H1 (cell line): ENCODE measurements at regions not wholly inside any gene's neighbourhood (a gene's known extent, or its start where the extent isn't known, plus 50 kb on each side); places are given as distances from the start of the nearest gene placed in this dataset.

Source experiments
- CTCF ChIA-PET: fragments of 300-600 bp; sonication (Branson Sonifier 250); formaldehyde crosslinking; loops from one replicate; lab custom pipeline; 2021; ENCODE audit not compliant: partially characterized antibody; lab: Charles Lee
- POLR2A ChIA-PET: fragments of 300-600 bp; sonication (Branson Sonifier 250); formaldehyde crosslinking; loops from one replicate; lab custom pipeline; 2021; ENCODE audit warnings: inconsistent platforms; ENCODE audit not compliant: partially characterized antibody; lab: Charles Lee
- DNase-seq, 2 experiments: peaks; one replicate each; pipeline versions ENCODE4 v3.0.0 to v3.0.0-alpha.2; 2010 to 2022; ENCODE audit warnings: low spot score in 2 of 2, low read depth in 1 of 2, mixed read lengths in 1 of 2
- FAIRE-seq: peaks from 2 replicates; lab custom pipeline; 2011; peaks lifted over from hg19 to GRCh38; lab: Jason Lieb, UNC
- H2AFZ ChIP-seq: 2 replicates; pipeline ENCODE4 v1.8.1; 2012; ENCODE audit warnings: low read length, inconsistent platforms
- H2AK5ac ChIP-seq: 2 replicates; pipeline ENCODE4 v1.6.1; 2013; ENCODE audit warnings: low read depth, low read length
- H2BK120ac ChIP-seq: replicated peaks from 2 replicates; pipeline ENCODE3; 2013; ENCODE audit warnings: low read depth, low read length, inconsistent platforms
- H2BK12ac ChIP-seq: 2 replicates; pipeline ENCODE4 v1.6.1; 2013; ENCODE audit warnings: low read depth, low read length
- H2BK15ac ChIP-seq: 2 replicates; pipeline ENCODE4 v1.6.1; 2013; ENCODE audit warnings: low read length
- H2BK20ac ChIP-seq: 2 replicates; pipeline ENCODE4 v1.6.1; 2013; ENCODE audit warnings: low read length
- H2BK5ac ChIP-seq: 2 replicates; pipeline ENCODE4 v1.6.1; 2013; ENCODE audit warnings: low read depth, low read length
- H3K14ac ChIP-seq: 2 replicates; pipeline ENCODE4 v1.6.1; 2013; ENCODE audit warnings: inconsistent platforms; ENCODE audit not compliant: insufficient read length
- H3K18ac ChIP-seq: 2 replicates; pipeline ENCODE4 v1.6.1; 2013; ENCODE audit warnings: low read length; ENCODE audit errors: extremely low read depth
- H3K23ac ChIP-seq: 2 replicates; pipeline ENCODE4 v1.6.1; 2013; ENCODE audit warnings: inconsistent platforms; ENCODE audit not compliant: insufficient read length
- H3K23me2 ChIP-seq: 2 replicates; pipeline ENCODE4 v1.6.1; 2013; ENCODE audit warnings: low read depth, low read length
- H3K27ac ChIP-seq: 2 replicates; pipeline ENCODE4 v1.6.1; 2011; ENCODE audit warnings: low read depth, low read length, inconsistent platforms
- H3K27me3 ChIP-seq, 4 experiments: replicated peaks in 1 of 4; 1 replicate in 1 of 4; 2 replicates in 3 of 4; pipeline versions ENCODE4 v1.6.1 to v1.8.1; 2011 to 2013; ENCODE audit warnings: low read length in 3 of 4, mild to moderate bottlenecking in 3 of 4, inconsistent platforms in 2 of 4, mixed read lengths in 2 of 4, moderate library complexity in 1 of 4; ENCODE audit not compliant: control insufficient read depth in 3 of 4, insufficient read depth in 3 of 4; ENCODE audit errors: extremely low read depth in 1 of 4
- H3K36me3 ChIP-seq, 4 experiments: 2 replicates each; pipeline versions ENCODE4 v1.6.1 to v1.8.1; 2011 to 2013; ENCODE audit warnings: mild to moderate bottlenecking in 4 of 4, low read length in 3 of 4, moderate library complexity in 2 of 4, control low read depth in 1 of 4, inconsistent platforms in 1 of 4; ENCODE audit not compliant: insufficient read depth in 4 of 4, control insufficient read depth in 2 of 4
- H3K4ac ChIP-seq: replicated peaks from 2 replicates; pipeline ENCODE3; 2013; ENCODE audit warnings: low read length, low read depth, mixed read lengths, inconsistent platforms; ENCODE audit not compliant: insufficient read length
- H3K4me1 ChIP-seq, 4 experiments: replicated peaks in 1 of 4; 1 replicate in 1 of 4; 2 replicates in 3 of 4; pipeline versions ENCODE4 v1.6.1 to v1.8.1; 2011 to 2013; ENCODE audit warnings: low read length in 3 of 4, inconsistent platforms in 2 of 4, mixed read lengths in 1 of 4; ENCODE audit not compliant: insufficient read depth in 4 of 4, control insufficient read depth in 3 of 4
- H3K4me2 ChIP-seq, 2 experiments: 2 replicates each; pipeline versions ENCODE4 v1.6.1 to v1.8.1; 2011 to 2013; ENCODE audit warnings: low read depth in 2 of 2, low read length in 2 of 2, control low read depth in 1 of 2, inconsistent platforms in 1 of 2, mild to moderate bottlenecking in 1 of 2; ENCODE audit not compliant: insufficient read depth in 1 of 2
- H3K4me3 ChIP-seq, 4 experiments: fragments of 200-600, 300-600 bp in 1 of 4; sonication (generic), shearing (Covaris generic), sonication (Bioruptor Twin) in 1 of 4; 2 replicates each; pipeline versions ENCODE4 v1.5.1 to v1.8.1; 2011 to 2016; ENCODE audit warnings: low read length in 4 of 4, low read depth in 3 of 4, control low read depth in 2 of 4, inconsistent platforms in 2 of 4, mild to moderate bottlenecking in 2 of 4, mixed read lengths in 1 of 4, moderate library complexity in 1 of 4; ENCODE audit not compliant: insufficient read depth in 2 of 4; ENCODE audit errors: extremely low read depth in 1 of 4
- H3K56ac ChIP-seq: replicated peaks from 2 replicates; pipeline ENCODE3; 2013; ENCODE audit warnings: low read depth, mild to moderate bottlenecking, mixed read lengths, low read length, inconsistent platforms; ENCODE audit not compliant: insufficient read length
- H3K79me1 ChIP-seq: 2 replicates; pipeline ENCODE4 v1.6.1; 2013; ENCODE audit warnings: low read depth, low read length, control low read depth
- H3K79me2 ChIP-seq, 2 experiments: 2 replicates each; pipeline versions ENCODE4 v1.6.1 to v1.8.1; 2012 to 2013; ENCODE audit warnings: low read length in 2 of 2, mild to moderate bottlenecking in 2 of 2, inconsistent platforms in 1 of 2; ENCODE audit not compliant: insufficient read depth in 2 of 2, control insufficient read depth in 1 of 2
- H3K9ac ChIP-seq, 4 experiments: replicated peaks in 1 of 4; 1 replicate in 1 of 4; 2 replicates in 3 of 4; pipeline versions ENCODE4 v1.6.1 to v1.8.1; 2011 to 2013; ENCODE audit warnings: low read depth in 3 of 4, low read length in 3 of 4, control low read depth in 2 of 4, mild to moderate bottlenecking in 2 of 4, moderate library complexity in 2 of 4, inconsistent platforms in 1 of 4; ENCODE audit errors: extremely low read depth in 1 of 4
- H3K9me3 ChIP-seq, 2 experiments: 2 replicates each; pipeline versions ENCODE4 v1.6.1 to v1.8.1; 2012 to 2013; ENCODE audit warnings: mild to moderate bottlenecking in 2 of 2, moderate library complexity in 2 of 2, control low read depth in 1 of 2, inconsistent platforms in 1 of 2, low read depth in 1 of 2, low read length in 1 of 2, mixed read lengths in 1 of 2; ENCODE audit not compliant: insufficient read depth in 2 of 2
- H4K20me1 ChIP-seq, 2 experiments: replicated peaks in 1 of 2; 2 replicates each; pipeline versions ENCODE3 to v1.8.1; 2011 to 2013; ENCODE audit warnings: inconsistent platforms in 2 of 2, low read length in 2 of 2, mild to moderate bottlenecking in 1 of 2; ENCODE audit not compliant: insufficient read depth in 2 of 2, control insufficient read depth in 1 of 2
- H4K5ac ChIP-seq: 2 replicates; pipeline ENCODE4 v1.6.1; 2013; ENCODE audit warnings: low read length, low read depth, mixed read lengths, inconsistent platforms; ENCODE audit not compliant: insufficient read length
- H4K8ac ChIP-seq: 2 replicates; pipeline ENCODE4 v1.8.0; 2013; ENCODE audit warnings: mild to moderate bottlenecking, moderate library complexity, low read length, inconsistent platforms; ENCODE audit not compliant: insufficient read depth; ENCODE audit errors: extremely low read depth
- H4K91ac ChIP-seq: replicated peaks from 2 replicates; pipeline ENCODE3; 2013; ENCODE audit warnings: low read length, mixed read lengths, inconsistent platforms; ENCODE audit not compliant: insufficient read length
- ASH2L ChIP-seq: fragments of 200-600, 300-600 bp; sonication (generic); IDR thresholded peaks from one replicate; pipeline ENCODE4 v1.7.1; 2017; ENCODE audit warnings: low read length
- RNF2 ChIP-seq: fragments of 200-900, 300-1000 bp; sonication (generic); IDR thresholded peaks from 2 replicates; pipeline ENCODE4 v1.7.1; 2016; ENCODE audit warnings: borderline replicate concordance, low read depth, mild to moderate bottlenecking, antibody characterized with exemption, low read length; ENCODE audit not compliant: poor library complexity, severe bottlenecking; ENCODE audit errors: missing control alignments
- RXRA ChIP-seq: IDR thresholded peaks from 2 replicates; pipeline ENCODE4 v1.6.1; 2011; ENCODE audit warnings: low read depth, mild to moderate bottlenecking, low read length, moderate library complexity; ENCODE audit not compliant: insufficient read depth
- SIRT6 ChIP-seq: IDR thresholded peaks from one replicate; pipeline ENCODE4 v1.7.1; 2012; ENCODE audit warnings: low read length, inconsistent platforms
- SRF ChIP-seq: IDR thresholded peaks from 2 replicates; pipeline ENCODE4 v1.6.1; 2011; ENCODE audit warnings: mild to moderate bottlenecking, low read depth, low read length, moderate library complexity
- YY1 ChIP-seq: IDR thresholded peaks from 2 replicates; pipeline ENCODE4 v1.6.1; 2011; ENCODE audit warnings: low read depth, mild to moderate bottlenecking, low read length
- WGBS, 2 experiments: shearing (Covaris generic) in 1 of 2; methylation state at CpG; one replicate each; pipeline versions ENCODE4 v1.1.6 to v1.1.7; 2013 to 2015; ENCODE audit warnings: low lambda C conversion rate in 2 of 2, mixed read lengths in 2 of 2, inconsistent platforms in 1 of 2, low coverage in 1 of 2, missing lambda C conversion rate in 1 of 2; ENCODE audit not compliant: insufficient replicate concordance in 2 of 2, insufficient coverage in 1 of 2, insufficient read length in 1 of 2; ENCODE audit errors: extremely low coverage in 1 of 2, missing lambda C conversion rate in 1 of 2; 5-methylcytosine and 5-hydroxymethylcytosine counted together
- TF ChIP-seq, protein P1 (sequence below): IDR thresholded peaks from 2 replicates; pipeline ENCODE4 v1.6.1; 2012; ENCODE audit warnings: low read length, inconsistent platforms

DNA sequence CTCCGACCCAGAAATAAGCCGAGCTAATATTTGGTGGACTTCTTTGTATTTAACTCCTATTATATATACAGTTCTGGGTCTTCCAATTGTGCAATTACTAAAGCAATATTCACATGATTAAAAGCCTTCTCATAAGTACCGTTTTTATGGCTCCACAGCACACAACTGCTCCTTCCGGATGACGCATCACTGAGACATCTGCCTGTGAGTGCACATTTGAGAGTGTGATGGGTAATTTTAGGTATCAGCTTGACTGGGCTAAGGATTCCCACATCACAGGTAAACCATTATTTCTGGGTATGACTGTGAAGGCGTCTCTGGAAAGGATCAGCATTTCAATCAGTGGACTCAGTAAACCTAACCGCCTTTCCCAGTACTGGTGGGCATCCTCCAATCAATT is 77.5 kb upstream of the SYK start:
- Histone ChIP-seq H4K8ac (no peak overlapping the region), H3K79me2 (no peaks in the 10 kb centered on the region), H3K56ac (no peak overlapping the region), H4K20me1 (no peaks in the 10 kb centered on the region), H3K79me1 (no peaks in the 10 kb centered on the region), H3K23me2 (no peaks in the 10 kb centered on the region), H4K91ac (no peak overlapping the region), H3K14ac (no peak overlapping the region), H3K27me3 (no peaks in the 10 kb centered on the region), H2AK5ac (no peak overlapping the region), H3K9ac (no peak overlapping the region; a peak in 1 of 7 replicates), H3K4me3 (no peak overlapping the region), H3K9me3 (no peaks in the 10 kb centered on the region), H2BK15ac (no peak overlapping the region), H3K4ac (no peak overlapping the region), H2BK120ac (no peak overlapping the region), H2BK12ac (no peak overlapping the region), H4K5ac (no peak overlapping the region), H2AFZ (no peak overlapping the region), H2BK20ac (no peak overlapping the region), H3K4me1 (no peaks in the 10 kb centered on the region), H3K18ac (no peak overlapping the region), H3K4me2 (no peak overlapping the region), H3K36me3 (no peaks in the 10 kb centered on the region), H3K27ac (no peak overlapping the region), H2BK5ac (no peak overlapping the region), H3K23ac (no peak overlapping the region)
- DNase-seq (no peak), FAIRE-seq (no peak)
- POLR2A ChIA-PET: no interaction called here
- CTCF ChIA-PET: interaction anchor here (1.3 to 2.0 kb wide), 3 partner anchors 15 to 108 kb away, joined by 3 to 8 read pairs (median 3); no protein-coding TSS in a partner anchor
- WGBS, 2 experiments: 93% methylated on average over 7 of the region's 7 CpGs; no CpG with 5 or more reads in 1 of the 2 experiments
- no peak for TF ChIP-seq RXRA
- TF ChIP-seq RNF2: no peak
- no peak for TF ChIP-seq SRF
- no peak for TF ChIP-seq SIRT6
- TF ChIP-seq YY1: no peak
- TF ChIP-seq, protein P1, sequence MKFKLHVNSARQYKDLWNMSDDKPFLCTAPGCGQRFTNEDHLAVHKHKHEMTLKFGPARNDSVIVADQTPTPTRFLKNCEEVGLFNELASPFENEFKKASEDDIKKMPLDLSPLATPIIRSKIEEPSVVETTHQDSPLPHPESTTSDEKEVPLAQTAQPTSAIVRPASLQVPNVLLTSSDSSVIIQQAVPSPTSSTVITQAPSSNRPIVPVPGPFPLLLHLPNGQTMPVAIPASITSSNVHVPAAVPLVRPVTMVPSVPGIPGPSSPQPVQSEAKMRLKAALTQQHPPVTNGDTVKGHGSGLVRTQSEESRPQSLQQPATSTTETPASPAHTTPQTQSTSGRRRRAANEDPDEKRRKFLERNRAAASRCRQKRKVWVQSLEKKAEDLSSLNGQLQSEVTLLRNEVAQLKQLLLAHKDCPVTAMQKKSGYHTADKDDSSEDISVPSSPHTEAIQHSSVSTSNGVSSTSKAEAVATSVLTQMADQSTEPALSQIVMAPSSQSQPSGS: no peak
- no peak for TF ChIP-seq ASH2L
